ENCODE measurements at regions not wholly inside any gene's neighbourhood (a gene's known extent, or its start where the extent isn't known, plus 50 kb on each side); places are given as distances from the start of the nearest gene placed in this dataset.

GRCh38 chr4:8685831-8686230 lies 93.3 kb downstream of the CPZ start:
- TF ChIP-seq SP4 (IDR thresholded peaks at IDR 0.05; ENCODE audit: low read length) (no peak), TAF1 (IDR thresholded peaks at IDR 0.05; ENCODE audit: low read depth, low read length) (no peak), TEAD4 (IDR thresholded peaks at IDR 0.05; ENCODE audit: low read depth, low read length) (no peak), CTCF (IDR thresholded peaks at IDR 0.05; ENCODE audit: control extremely low read depth in 1 of 3, insufficient read depth in 1 of 3, low read depth in 1 of 3, low read length in 3 of 3) (no peak), GTF2F1 (IDR thresholded peaks at IDR 0.05; ENCODE audit: borderline replicate concordance, low read depth, low read length) (no peak), ATF2 (IDR thresholded peaks at IDR 0.05; ENCODE audit: low read length) (no peak), HDAC2 (IDR thresholded peaks at IDR 0.05; ENCODE audit: borderline replicate concordance in 1 of 2, low read depth in 2 of 2, low read length in 2 of 2) (no peak), GABPA (IDR thresholded peaks at IDR 0.05; ENCODE audit: borderline replicate concordance, insufficient read depth, low read length) (no peak), POLR2AphosphoS5 (IDR thresholded peaks at IDR 0.05; ENCODE audit: low read depth, low read length) (no peak), TCF12 (IDR thresholded peaks at IDR 0.05; ENCODE audit: low read depth, low read length) (no peak)

Data from H1 (cell line).